HepG2 (cell line): ENCODE measurements at regions not wholly inside any gene's neighbourhood (a gene's known extent, or its start where the extent isn't known, plus 50 kb on each side); places are given as distances from the start of the nearest gene placed in this dataset.

ENCODE experiments used
- ATAC-seq: fragments of 200-7000 bp; cut with Tn5 transposase; 3 replicates; pipeline ENCODE4 v1.9.1; 2020; ENCODE audit warnings: mild to moderate bottlenecking, moderate library complexity
- BruUV-seq: library from RNA; stranded (reverse); fragments of 400-500 nt; replicated peaks from 2 replicates; lab custom pipeline; 2021; lab: Mats Ljungman, UMichigan
- CTCF ChIA-PET: fragments of 300-600 bp; formaldehyde crosslinking; extraction: SDS; loops from one replicate; lab custom pipeline; 2021; ENCODE audit warnings: low total read pairs, inconsistent platforms, low intra/inter-chr PET ratio; lab: Yijun Ruan, JAX
- POLR2A ChIA-PET: fragments of 350-600 bp; sonication (Branson Sonifier 250); formaldehyde crosslinking; loops from one replicate; lab custom pipeline; 2020; ENCODE audit warnings: antibody characterized with exemption, inconsistent platforms; lab: Yijun Ruan, JAX
- DNase-seq: peaks from one replicate; pipeline ENCODE4 v3.0.0-alpha.2; 2015; ENCODE audit warnings: low spot score
- FAIRE-seq: peaks from 3 replicates; lab custom pipeline; 2011; peaks lifted over from hg19 to GRCh38; lab: Jason Lieb, UNC
- H2AFZ ChIP-seq: one replicate; pipeline ENCODE4 v1.6.1; 2011; ENCODE audit warnings: low read length, inconsistent platforms
- H3K27ac ChIP-seq: fragments of 300-600 bp; 3 replicates; pipeline ENCODE4 v1.8.0; 2011; ENCODE audit warnings: mixed run types, mild to moderate bottlenecking, mixed read lengths, low read length, inconsistent platforms; ENCODE audit not compliant: insufficient read depth; ENCODE audit errors: extremely low read length
- H3K27me3 ChIP-seq, 2 experiments: fragments of 200-600 bp in 1 of 2; 2 replicates in 1 of 2; 3 replicates in 1 of 2; pipeline versions ENCODE4 v1.6.0 to v1.8.0; 2011; ENCODE audit warnings: low read length in 2 of 2, mild to moderate bottlenecking in 2 of 2, moderate library complexity in 2 of 2, inconsistent platforms in 1 of 2; ENCODE audit not compliant: insufficient read depth in 2 of 2, control insufficient read depth in 1 of 2
- H3K36me3 ChIP-seq, 2 experiments: fragments of 200-600 bp in 1 of 2; replicated peaks in 1 of 2; 2 replicates in 1 of 2; 3 replicates in 1 of 2; pipeline versions ENCODE4 v1.5.1 to v1.8.0; 2011; ENCODE audit warnings: low read length in 2 of 2, inconsistent platforms in 1 of 2; ENCODE audit not compliant: insufficient read depth in 2 of 2, control insufficient read depth in 1 of 2
- H3K4me1 ChIP-seq: 2 replicates; pipeline ENCODE4 v1.5.1; 2012; ENCODE audit warnings: low read length, inconsistent platforms; ENCODE audit not compliant: insufficient read depth
- H3K4me2 ChIP-seq: 2 replicates; pipeline ENCODE4 v1.6.0; 2011; ENCODE audit warnings: low read depth, low read length, inconsistent platforms
- H3K4me3 ChIP-seq, 3 experiments: fragments of 200-600 bp in 1 of 3; sonication (generic), shearing (Covaris generic) in 1 of 3; replicated peaks in 1 of 3; 2 replicates each; pipeline ENCODE4 v1.5.1; 2011 to 2016; ENCODE audit warnings: low read length in 3 of 3, inconsistent platforms in 2 of 3, low read depth in 2 of 3, mild to moderate bottlenecking in 2 of 3, control low read depth in 1 of 3, mixed read lengths in 1 of 3; ENCODE audit not compliant: insufficient read depth in 1 of 3
- H3K79me2 ChIP-seq: one replicate; pipeline ENCODE4 v1.6.1; 2011; ENCODE audit warnings: low read length, inconsistent platforms; ENCODE audit not compliant: insufficient read depth
- H3K9ac ChIP-seq: 2 replicates; pipeline ENCODE4 v1.6.0; 2011; ENCODE audit warnings: mild to moderate bottlenecking, low read depth, low read length, inconsistent platforms; ENCODE audit not compliant: insufficient read depth
- H3K9me3 ChIP-seq: 2 replicates; pipeline ENCODE4 v1.5.1; 2012; ENCODE audit warnings: mild to moderate bottlenecking, low read length
- H4K20me1 ChIP-seq: 2 replicates; pipeline ENCODE4 v1.6.0; 2011; ENCODE audit warnings: inconsistent platforms, mild to moderate bottlenecking, low read length, moderate library complexity; ENCODE audit not compliant: insufficient read depth
- CREB1 ChIP-seq, 2 experiments: fragments of 450-650 bp in 1 of 2; IDR thresholded peaks; 2 replicates each; pipeline ENCODE4 v1.6.1; 2016 to 2017; ENCODE audit warnings: control low read depth in 1 of 2, mild to moderate bottlenecking in 1 of 2, missing compliant biosample characterization in 1 of 2, missing genetic modification characterization in 1 of 2
- ZNF768 ChIP-seq: sonication (generic); formaldehyde crosslinking; IDR thresholded peaks from 2 replicates; pipeline ENCODE4 v1.4.0; 2020; ENCODE audit warnings: missing genetic modification reagents
- WGBS: methylation state at CpG from one replicate; pipeline ENCODE4 v1.1.6; 2017; ENCODE audit warnings: low lambda C conversion rate; 5-methylcytosine and 5-hydroxymethylcytosine counted together
- in situ Hi-C: cut with HindIII; loops from 2 replicates; pipeline ENCODE4 v1.10.0; 2017; ENCODE audit warnings: low pct_unique_long_range_greater_than_20kb; ENCODE audit not compliant: extremely low pct_ligation_motif_present
- intact Hi-C: fragments of 100-400 bp; cut with micrococcal nuclease; formaldehyde crosslinking; loops from one replicate; pipeline ENCODE4 v1.10.0; 2022; ENCODE audit not compliant: unreplicated experiment
- TF ChIP-seq, protein P1 (sequence below): sonication (generic); formaldehyde crosslinking; IDR thresholded peaks from 2 replicates; pipeline ENCODE4 v1.4.0; 2020; ENCODE audit warnings: mild to moderate bottlenecking, low read depth, missing genetic modification reagents
- TF ChIP-seq, protein P2 (sequence below): sonication (generic); formaldehyde crosslinking; conservative IDR thresholded peaks from 2 replicates; pipeline ENCODE4 v1.4.0; 2020; ENCODE audit warnings: missing genetic modification reagents

DNA sequence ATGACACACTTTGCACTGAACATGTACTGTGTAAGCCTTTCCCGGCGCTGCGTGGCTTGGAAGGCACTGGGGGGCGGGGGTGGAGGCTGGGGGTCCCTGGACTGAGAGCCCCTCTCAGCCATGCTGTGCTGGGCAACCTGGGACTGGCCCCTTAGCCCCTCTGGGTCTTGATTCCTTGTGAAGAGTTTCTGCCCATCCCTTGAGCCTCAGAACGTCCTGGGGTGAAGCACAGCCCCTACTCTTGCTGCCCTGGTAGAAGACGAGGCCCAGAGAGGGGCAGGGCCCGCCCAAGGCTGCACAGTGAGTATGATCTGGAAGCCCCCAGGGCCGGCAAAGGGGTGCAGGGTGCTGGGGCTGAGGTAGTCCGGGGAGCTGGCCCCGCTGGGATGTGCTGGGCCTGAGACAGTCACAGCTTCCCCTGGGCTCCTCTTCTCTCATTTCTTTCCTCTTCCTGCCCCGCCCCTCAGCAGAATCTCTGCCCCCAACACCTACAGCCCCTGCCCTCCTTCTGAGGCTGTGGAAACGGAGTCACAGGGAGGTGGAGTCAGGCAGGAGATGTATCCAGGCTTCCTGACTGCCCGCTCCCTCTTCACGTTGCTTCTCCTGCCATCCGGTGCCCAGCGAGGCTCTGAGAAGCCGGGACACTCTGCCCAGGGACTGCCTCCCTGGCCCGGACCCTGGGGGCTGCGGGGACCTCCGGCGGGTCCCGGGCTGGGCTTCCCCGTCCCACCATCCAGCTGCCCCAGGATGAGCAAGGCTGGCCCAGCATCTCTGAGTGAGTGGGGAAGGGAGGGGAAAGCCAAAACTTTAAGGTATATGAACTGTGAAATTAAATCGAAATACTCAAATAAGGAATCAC lies 60.5 kb downstream of the UNCX start:
- DNase-seq, result no peak
- H3K4me3 ChIP-seq, result no peak overlapping the region
- H3K27ac ChIP-seq, result no peak overlapping the region
- TF ChIP-seq ZNF768 (CRISPR knock-in tag), result peak; percentile 57; the same call in 1 of the 2 replicates
- TF ChIP-seq, protein P1, sequence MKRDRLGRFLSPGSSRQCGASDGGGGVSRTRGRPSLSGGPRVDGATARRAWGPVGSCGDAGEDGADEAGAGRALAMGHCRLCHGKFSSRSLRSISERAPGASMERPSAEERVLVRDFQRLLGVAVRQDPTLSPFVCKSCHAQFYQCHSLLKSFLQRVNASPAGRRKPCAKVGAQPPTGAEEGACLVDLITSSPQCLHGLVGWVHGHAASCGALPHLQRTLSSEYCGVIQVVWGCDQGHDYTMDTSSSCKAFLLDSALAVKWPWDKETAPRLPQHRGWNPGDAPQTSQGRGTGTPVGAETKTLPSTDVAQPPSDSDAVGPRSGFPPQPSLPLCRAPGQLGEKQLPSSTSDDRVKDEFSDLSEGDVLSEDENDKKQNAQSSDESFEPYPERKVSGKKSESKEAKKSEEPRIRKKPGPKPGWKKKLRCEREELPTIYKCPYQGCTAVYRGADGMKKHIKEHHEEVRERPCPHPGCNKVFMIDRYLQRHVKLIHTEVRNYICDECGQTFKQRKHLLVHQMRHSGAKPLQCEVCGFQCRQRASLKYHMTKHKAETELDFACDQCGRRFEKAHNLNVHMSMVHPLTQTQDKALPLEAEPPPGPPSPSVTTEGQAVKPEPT (CRISPR knock-in tag), result no peak
- TF ChIP-seq, all 625 proteins: peak for 1
- in situ Hi-C loops, result no loop called here
- POLR2A ChIA-PET, result no interaction called here
- Histone ChIP-seq H3K36me3 (no peaks in the 10 kb centered on the region), H4K20me1 (no peaks in the 10 kb centered on the region), H3K4me2 (no peak overlapping the region), H3K79me2 (no peaks in the 10 kb centered on the region), H2AFZ (no peak overlapping the region), H3K9ac (no peak overlapping the region), H3K4me1 (no peaks in the 10 kb centered on the region), H3K9me3 (no peaks in the 10 kb centered on the region), H3K27me3 (peaks cover 30 to 89% of the 10 kb centered on the region in 2 experiments)
- intact Hi-C loops, result no loop called here
- no TSS peak for BruUV-seq
- ATAC-seq (no peak), FAIRE-seq (no peak)
- WGBS, result 9% methylated on average over 9 of the region's 24 CpGs
- CTCF ChIA-PET, result no interaction called here

DNA sequence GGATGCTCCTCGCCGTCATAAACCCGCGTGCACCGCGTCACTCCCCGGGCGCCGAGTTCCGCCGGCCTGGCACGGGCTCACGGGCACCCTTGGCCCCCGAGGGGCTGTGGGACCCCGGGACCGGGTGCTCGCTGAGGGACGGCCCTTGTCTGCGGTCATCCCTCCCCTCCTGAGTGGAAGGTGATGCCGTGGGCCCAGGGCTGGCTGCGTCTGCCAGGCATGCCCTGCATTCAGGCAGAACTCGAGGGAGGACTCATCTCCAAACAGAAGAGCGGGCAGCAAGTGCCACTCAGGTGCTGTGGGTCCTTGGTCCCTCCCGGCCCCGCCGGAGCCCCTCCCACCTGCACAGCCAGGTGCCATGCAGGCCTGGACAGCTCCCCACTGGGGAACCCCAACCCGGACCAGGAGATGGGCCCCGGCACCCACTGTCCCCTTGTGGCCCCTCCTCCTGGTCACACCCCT lies 61.3 kb downstream of the UNCX start:
- CTCF ChIA-PET, result no interaction called here
- no TSS peak for BruUV-seq
- WGBS, result 21% methylated on average over 8 of the region's 28 CpGs
- Histone ChIP-seq H3K4me1 (no peaks in the 10 kb centered on the region), H3K4me3 (no peak overlapping the region)
- TF ChIP-seq, protein P2, sequence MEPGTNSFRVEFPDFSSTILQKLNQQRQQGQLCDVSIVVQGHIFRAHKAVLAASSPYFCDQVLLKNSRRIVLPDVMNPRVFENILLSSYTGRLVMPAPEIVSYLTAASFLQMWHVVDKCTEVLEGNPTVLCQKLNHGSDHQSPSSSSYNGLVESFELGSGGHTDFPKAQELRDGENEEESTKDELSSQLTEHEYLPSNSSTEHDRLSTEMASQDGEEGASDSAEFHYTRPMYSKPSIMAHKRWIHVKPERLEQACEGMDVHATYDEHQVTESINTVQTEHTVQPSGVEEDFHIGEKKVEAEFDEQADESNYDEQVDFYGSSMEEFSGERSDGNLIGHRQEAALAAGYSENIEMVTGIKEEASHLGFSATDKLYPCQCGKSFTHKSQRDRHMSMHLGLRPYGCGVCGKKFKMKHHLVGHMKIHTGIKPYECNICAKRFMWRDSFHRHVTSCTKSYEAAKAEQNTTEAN (CRISPR knock-in tag), result no peak
- TF ChIP-seq CREB1 (IDR thresholded peaks at IDR 0.05), result peak; percentile 56; the same call in 1 of the 2 replicates
- TF ChIP-seq CREB1 (CRISPR knock-in tag; IDR thresholded peaks at IDR 0.05), result no peak
- TF ChIP-seq, all 625 proteins: peak for 1
- POLR2A ChIA-PET, result no interaction called here
- ATAC-seq, result no peak
- Histone ChIP-seq H2AFZ (no peak overlapping the region), H3K4me2 (no peak overlapping the region), H3K79me2 (no peaks in the 10 kb centered on the region), H3K27me3 (peaks cover 29 to 89% of the 10 kb centered on the region in 2 experiments), H3K36me3 (no peaks in the 10 kb centered on the region), H3K9ac (no peak overlapping the region), H3K9me3 (no peaks in the 10 kb centered on the region), H4K20me1 (no peaks in the 10 kb centered on the region), H3K27ac (no peak overlapping the region)
- DNase-seq, result no peak
- in situ Hi-C loops, result no loop called here
- FAIRE-seq, result no peak
- intact Hi-C loops, result no loop called here
